ENCODE measurements at regions not wholly inside any gene's neighbourhood (a gene's known extent, or its start where the extent isn't known, plus 50 kb on each side); places are given as distances from the start of the nearest gene placed in this dataset.

DNA sequence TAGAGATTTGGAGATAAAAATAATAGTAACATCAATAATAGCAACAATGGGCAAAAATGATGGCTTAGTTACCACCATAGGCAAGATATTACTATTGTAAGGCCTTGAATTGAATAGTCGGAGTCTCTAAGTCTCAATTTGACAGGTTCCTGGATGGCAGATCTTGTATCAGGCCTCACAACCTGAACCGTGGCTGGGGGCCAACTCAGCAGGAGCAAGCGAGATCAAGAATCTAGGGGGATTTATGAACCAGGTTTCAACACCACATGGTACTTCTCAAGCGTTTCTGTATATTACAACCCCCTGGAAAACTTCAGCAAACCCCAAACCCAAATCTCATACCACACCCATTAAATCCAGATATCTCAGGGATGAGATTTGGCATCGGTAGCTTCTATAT lies 573.8 kb downstream of the LIG4 start:
- Histone ChIP-seq H3K9me3 (no peaks in the 10 kb centered on the region), H3K36me3 (no peaks in the 10 kb centered on the region), H3K27ac (no peak overlapping the region), H3K27me3 (replicated peaks; ENCODE audit: insufficient read depth) (no peaks in the 10 kb centered on the region), H3K4me1 (ENCODE audit: control insufficient read depth in 1 of 2, low read depth in 2 of 2) (no peaks in the 10 kb centered on the region), H3K4me3 (no peak overlapping the region)
- no peak for ATAC-seq (ENCODE audit: insufficient number of reproducible peaks, low FRiP score, low read depth)
- no peak for DNase-seq (ENCODE audit: low spot score)
- TF ChIP-seq, protein P1, sequence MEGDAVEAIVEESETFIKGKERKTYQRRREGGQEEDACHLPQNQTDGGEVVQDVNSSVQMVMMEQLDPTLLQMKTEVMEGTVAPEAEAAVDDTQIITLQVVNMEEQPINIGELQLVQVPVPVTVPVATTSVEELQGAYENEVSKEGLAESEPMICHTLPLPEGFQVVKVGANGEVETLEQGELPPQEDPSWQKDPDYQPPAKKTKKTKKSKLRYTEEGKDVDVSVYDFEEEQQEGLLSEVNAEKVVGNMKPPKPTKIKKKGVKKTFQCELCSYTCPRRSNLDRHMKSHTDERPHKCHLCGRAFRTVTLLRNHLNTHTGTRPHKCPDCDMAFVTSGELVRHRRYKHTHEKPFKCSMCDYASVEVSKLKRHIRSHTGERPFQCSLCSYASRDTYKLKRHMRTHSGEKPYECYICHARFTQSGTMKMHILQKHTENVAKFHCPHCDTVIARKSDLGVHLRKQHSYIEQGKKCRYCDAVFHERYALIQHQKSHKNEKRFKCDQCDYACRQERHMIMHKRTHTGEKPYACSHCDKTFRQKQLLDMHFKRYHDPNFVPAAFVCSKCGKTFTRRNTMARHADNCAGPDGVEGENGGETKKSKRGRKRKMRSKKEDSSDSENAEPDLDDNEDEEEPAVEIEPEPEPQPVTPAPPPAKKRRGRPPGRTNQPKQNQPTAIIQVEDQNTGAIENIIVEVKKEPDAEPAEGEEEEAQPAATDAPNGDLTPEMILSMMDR (IDR thresholded peaks at IDR 0.05), result no peak

DNA sequence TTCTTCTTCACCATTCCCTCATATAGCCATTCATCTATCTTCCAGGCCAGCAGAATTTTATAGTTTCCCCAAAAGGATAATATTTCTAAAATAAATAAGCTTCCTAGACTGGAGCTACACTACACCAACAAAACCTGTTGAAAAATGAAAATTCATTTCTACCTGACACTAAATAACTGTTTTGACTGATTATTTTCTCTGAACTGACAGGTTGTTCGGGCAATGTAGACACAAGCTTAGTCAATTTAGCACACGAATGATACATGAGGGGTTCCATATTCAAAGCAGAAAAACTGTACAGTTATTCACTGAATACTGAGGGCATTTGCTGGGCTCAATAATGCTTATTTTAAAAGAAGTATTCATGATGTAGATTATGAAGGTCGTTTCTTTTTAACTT lies 589.7 kb downstream of the LIG4 start:
- TF ChIP-seq, protein P1 (IDR thresholded peaks at IDR 0.05), result no peak
- Histone ChIP-seq H3K27me3 (replicated peaks; ENCODE audit: insufficient read depth) (no peaks in the 10 kb centered on the region), H3K27ac (no peak overlapping the region), H3K9me3 (no peaks in the 10 kb centered on the region), H3K36me3 (no peaks in the 10 kb centered on the region), H3K4me3 (no peak overlapping the region), H3K4me1 (ENCODE audit: control insufficient read depth in 1 of 2, low read depth in 2 of 2) (no peaks in the 10 kb centered on the region)
- DNase-seq (ENCODE audit: low spot score) (no peak), ATAC-seq (ENCODE audit: insufficient number of reproducible peaks, low FRiP score, low read depth) (no peak)

DNA sequence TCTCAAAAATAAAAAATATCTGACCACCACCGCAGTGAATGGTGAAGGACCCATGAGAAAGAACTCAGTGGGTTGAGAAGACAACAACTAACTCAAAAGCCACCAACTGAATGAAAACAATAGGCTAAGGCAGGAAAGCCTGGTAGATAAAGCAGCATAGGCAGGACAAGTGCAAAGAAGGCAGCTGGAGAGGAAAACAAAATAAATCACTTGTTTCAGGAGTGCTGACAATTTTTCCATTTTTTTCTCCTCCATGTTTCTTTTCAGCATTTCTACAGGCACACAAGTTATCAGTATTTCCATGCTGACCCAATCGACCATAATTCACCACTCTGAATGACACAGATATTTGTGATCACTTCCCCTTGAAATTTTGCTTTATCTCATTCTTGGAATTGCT lies 597.8 kb downstream of the LIG4 start:
- H3K4me1 ChIP-seq (ENCODE audit: control insufficient read depth in 1 of 2, low read depth in 2 of 2), result no peaks in the 10 kb centered on the region
- no peak for ATAC-seq (ENCODE audit: insufficient number of reproducible peaks, low FRiP score, low read depth)
- no peak overlapping the region for H3K4me3 ChIP-seq
- H3K36me3 ChIP-seq, result no peaks in the 10 kb centered on the region
- no peak overlapping the region for H3K27ac ChIP-seq
- H3K27me3 ChIP-seq (replicated peaks; ENCODE audit: insufficient read depth), result no peaks in the 10 kb centered on the region
- H3K9me3 ChIP-seq, result no peaks in the 10 kb centered on the region
- TF ChIP-seq, protein P1 (IDR thresholded peaks at IDR 0.05), result no peak
- DNase-seq (ENCODE audit: low spot score), result no peak

DNA sequence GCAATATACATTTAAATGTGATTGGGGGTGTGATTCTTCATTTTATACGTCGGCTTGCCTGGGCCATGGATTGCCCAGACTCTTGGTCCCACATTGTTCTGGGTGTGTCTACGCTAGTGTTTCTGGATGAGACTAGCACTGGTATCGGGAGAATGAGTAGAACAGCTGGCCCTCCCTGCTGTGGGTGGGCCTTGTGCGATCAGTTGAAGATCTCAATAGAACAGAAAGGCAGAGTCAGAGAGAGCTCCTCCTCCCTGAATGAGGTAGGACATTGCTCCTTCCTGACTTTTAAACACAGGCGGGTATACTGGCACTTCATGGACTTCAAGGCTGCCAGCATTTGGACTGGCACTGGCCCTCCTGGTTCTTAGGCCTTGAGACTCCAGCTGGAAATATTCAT lies 603.0 kb downstream of the LIG4 start:
- no peaks in the 10 kb centered on the region for H3K9me3 ChIP-seq
- TF ChIP-seq, protein P1 (IDR thresholded peaks at IDR 0.05), result no peak
- no peaks in the 10 kb centered on the region for H3K4me1 ChIP-seq (ENCODE audit: control insufficient read depth in 1 of 2, low read depth in 2 of 2)
- no peaks in the 10 kb centered on the region for H3K27me3 ChIP-seq (replicated peaks; ENCODE audit: insufficient read depth)
- no peaks in the 10 kb centered on the region for H3K36me3 ChIP-seq
- H3K27ac ChIP-seq, result no peak overlapping the region
- ATAC-seq (ENCODE audit: insufficient number of reproducible peaks, low FRiP score, low read depth) (no peak), DNase-seq (ENCODE audit: low spot score) (no peak)
- H3K4me3 ChIP-seq, result no peak overlapping the region

DNA sequence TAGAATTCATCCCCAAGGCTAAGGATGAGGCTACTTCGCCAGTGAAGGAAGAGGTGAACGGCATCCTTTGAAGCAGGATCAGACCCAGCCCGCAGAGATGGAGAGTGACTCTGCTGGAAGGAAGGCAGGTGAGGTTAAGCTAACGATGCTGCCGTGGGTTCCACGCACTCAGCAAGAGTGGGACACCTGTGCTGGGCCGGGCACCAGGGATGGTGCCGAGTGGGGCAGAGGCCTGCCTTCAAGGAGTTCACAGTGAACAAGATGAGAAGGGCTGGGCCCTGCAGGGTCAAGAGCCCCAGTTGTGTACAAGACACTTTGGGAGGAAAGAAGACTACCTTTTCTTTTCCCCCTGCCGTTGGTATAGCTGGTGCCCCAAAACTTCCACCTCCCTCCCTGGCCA lies 606.6 kb downstream of the LIG4 start:
- H3K27me3 ChIP-seq (replicated peaks; ENCODE audit: insufficient read depth), result no peaks in the 10 kb centered on the region
- no peak overlapping the region for H3K4me3 ChIP-seq
- DNase-seq (ENCODE audit: low spot score) (no peak), ATAC-seq (ENCODE audit: insufficient number of reproducible peaks, low FRiP score, low read depth) (no peak)
- H3K9me3 ChIP-seq, result no peaks in the 10 kb centered on the region
- TF ChIP-seq, protein P1 (IDR thresholded peaks at IDR 0.05), result no peak
- H3K27ac ChIP-seq, result no peak overlapping the region
- H3K36me3 ChIP-seq, result no peaks in the 10 kb centered on the region
- no peaks in the 10 kb centered on the region for H3K4me1 ChIP-seq (ENCODE audit: control insufficient read depth in 1 of 2, low read depth in 2 of 2)
